Erythroblast (primary cell): ENCODE measurements at regions not wholly inside any gene's neighbourhood (a gene's known extent, or its start where the extent isn't known, plus 50 kb on each side); places are given as distances from the start of the nearest gene placed in this dataset.

Experiments
- GATA1 ChIP-seq: IDR thresholded peaks from 2 replicates; pipeline ENCODE4 v1.6.1; 2011; ENCODE audit warnings: low read depth, mild to moderate bottlenecking, control low read depth, low read length, moderate library complexity
- POLR2A ChIP-seq: IDR thresholded peaks from 2 replicates; pipeline ENCODE4 v1.6.1; 2011; ENCODE audit warnings: mild to moderate bottlenecking, low read length

GRCh38 chr12:81930037-81930436, 170.9 kb upstream of the PPFIA2 start:
- TF ChIP-seq POLR2A (no peak), GATA1 (no peak)
